ENCODE measurements at regions not wholly inside any gene's neighbourhood (a gene's known extent, or its start where the extent isn't known, plus 50 kb on each side); places are given as distances from the start of the nearest gene placed in this dataset.
A peak's percentile ranks its signal among the peaks of the same experiment; 100 is the strongest.

DNA sequence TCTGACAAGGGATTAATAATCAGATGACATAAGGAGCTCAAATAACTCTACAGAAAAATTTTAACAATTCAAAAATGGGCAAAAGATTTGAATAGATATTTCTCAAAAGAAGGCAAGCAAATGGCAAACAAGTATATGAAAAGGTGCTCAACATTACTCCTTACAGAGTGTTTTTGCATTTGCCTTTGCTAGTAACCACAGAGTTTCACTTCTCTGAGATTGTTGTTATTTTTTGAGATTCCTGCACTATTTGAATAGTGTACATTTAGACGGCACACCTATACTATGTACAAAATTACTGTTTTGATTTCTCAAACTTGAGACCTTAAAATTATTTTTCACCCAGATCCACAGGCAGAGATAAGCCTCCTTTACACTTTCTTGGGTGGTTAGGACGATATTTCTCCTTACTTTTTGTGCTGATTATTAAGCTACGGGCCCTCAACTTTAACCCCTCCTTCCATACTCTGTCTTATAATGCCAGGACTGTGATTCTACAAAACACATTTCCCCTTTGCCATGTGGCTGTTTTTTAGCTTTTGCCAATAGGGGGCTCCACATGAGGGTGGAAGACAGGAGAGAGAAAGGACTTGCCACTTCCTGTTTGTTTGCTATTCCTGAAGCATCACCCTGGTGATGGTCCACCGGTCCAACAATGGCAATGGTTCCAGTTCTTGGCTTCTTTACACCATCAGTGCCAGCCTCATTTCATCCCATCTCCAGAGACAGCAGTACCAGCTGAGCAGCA lies 65.0 kb upstream of the DAP start:
- TF ChIP-seq, protein P1, sequence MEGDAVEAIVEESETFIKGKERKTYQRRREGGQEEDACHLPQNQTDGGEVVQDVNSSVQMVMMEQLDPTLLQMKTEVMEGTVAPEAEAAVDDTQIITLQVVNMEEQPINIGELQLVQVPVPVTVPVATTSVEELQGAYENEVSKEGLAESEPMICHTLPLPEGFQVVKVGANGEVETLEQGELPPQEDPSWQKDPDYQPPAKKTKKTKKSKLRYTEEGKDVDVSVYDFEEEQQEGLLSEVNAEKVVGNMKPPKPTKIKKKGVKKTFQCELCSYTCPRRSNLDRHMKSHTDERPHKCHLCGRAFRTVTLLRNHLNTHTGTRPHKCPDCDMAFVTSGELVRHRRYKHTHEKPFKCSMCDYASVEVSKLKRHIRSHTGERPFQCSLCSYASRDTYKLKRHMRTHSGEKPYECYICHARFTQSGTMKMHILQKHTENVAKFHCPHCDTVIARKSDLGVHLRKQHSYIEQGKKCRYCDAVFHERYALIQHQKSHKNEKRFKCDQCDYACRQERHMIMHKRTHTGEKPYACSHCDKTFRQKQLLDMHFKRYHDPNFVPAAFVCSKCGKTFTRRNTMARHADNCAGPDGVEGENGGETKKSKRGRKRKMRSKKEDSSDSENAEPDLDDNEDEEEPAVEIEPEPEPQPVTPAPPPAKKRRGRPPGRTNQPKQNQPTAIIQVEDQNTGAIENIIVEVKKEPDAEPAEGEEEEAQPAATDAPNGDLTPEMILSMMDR (conservative IDR thresholded peaks at IDR 0.05; ENCODE audit: low read length): 0 out of 2 replicates have a peak, but pooled peaks have one; percentile 4
- H3K4me3 ChIP-seq (ENCODE audit: low read length): no peak overlapping the region
- no peak for DNase-seq (ENCODE audit: low read depth)

DNA sequence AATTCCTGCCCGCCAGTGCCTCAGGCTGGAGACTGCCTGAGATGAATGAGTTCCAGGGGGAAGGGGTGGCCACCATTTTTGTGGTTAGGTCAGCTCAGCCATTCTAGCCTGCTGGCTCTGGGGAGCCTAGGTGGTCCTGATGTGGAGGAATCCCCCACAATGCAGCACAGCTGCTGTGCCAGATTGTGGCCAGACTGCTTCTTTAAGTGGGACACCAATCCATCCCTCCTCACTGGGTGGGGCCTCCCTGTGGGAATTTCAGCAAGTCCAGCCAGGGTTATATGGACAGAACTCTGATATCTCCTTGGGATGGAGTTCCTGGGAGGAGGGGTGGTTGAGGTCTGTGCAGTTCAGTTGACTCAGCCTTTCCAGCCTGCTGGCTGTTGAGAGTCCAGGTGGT lies 51.2 kb upstream of the DAP start:
- H3K4me3 ChIP-seq (ENCODE audit: low read length): no peak overlapping the region
- DNase-seq (ENCODE audit: low read depth): no peak
- TF ChIP-seq, protein P1 (conservative IDR thresholded peaks at IDR 0.05; ENCODE audit: low read length): no peak
